ENCODE measurements at regions not wholly inside any gene's neighbourhood (a gene's known extent, or its start where the extent isn't known, plus 50 kb on each side); places are given as distances from the start of the nearest gene placed in this dataset.

- TF ChIP-seq CTCF (IDR thresholded peaks at IDR 0.05) (no peak), EZH2phosphoT487 (IDR thresholded peaks at IDR 0.05) (no peak)
These were observed 435.0 kb downstream of the NELL2 start for GRCh38 chr12:44441155-44441554.
